HFFc6 (cell line): ENCODE measurements at regions not wholly inside any gene's neighbourhood (a gene's known extent, or its start where the extent isn't known, plus 50 kb on each side); places are given as distances from the start of the nearest gene placed in this dataset.

Source experiments
- DNase-seq: peaks from one replicate; pipeline ENCODE4 v3.0.0-alpha.2; 2018
- H3K27ac Mint-ChIP-seq: 2 replicates; pipeline ENCODE4 v1.8.0; 2020; ENCODE audit warnings: mild to moderate bottlenecking, mixed read lengths
- H3K27me3 Mint-ChIP-seq: 2 replicates; pipeline ENCODE4 v1.8.0; 2021; ENCODE audit warnings: mild to moderate bottlenecking, moderate library complexity, mixed read lengths; ENCODE audit not compliant: insufficient read depth
- H3K36me3 Mint-ChIP-seq: 2 replicates; pipeline ENCODE4 v1.8.0; 2021; ENCODE audit warnings: low read depth, mixed read lengths
- H3K4me1 Mint-ChIP-seq: 2 replicates; pipeline ENCODE4 v1.8.0; 2020; ENCODE audit warnings: low read depth, mixed read lengths
- H3K4me3 Mint-ChIP-seq: 2 replicates; pipeline ENCODE4 v1.8.0; 2020; ENCODE audit warnings: mild to moderate bottlenecking, moderate library complexity, mixed read lengths
- H3K9me3 Mint-ChIP-seq: 2 replicates; pipeline ENCODE4 v1.8.0; 2020; ENCODE audit warnings: mild to moderate bottlenecking, mixed read lengths
- TF ChIP-seq, protein P1 (sequence below): fragments of 200-600 bp; sonication (generic); IDR thresholded peaks from 2 replicates; pipeline ENCODE4 v1.5.0; 2021; ENCODE audit warnings: antibody characterized with exemption, mild to moderate bottlenecking

DNA sequence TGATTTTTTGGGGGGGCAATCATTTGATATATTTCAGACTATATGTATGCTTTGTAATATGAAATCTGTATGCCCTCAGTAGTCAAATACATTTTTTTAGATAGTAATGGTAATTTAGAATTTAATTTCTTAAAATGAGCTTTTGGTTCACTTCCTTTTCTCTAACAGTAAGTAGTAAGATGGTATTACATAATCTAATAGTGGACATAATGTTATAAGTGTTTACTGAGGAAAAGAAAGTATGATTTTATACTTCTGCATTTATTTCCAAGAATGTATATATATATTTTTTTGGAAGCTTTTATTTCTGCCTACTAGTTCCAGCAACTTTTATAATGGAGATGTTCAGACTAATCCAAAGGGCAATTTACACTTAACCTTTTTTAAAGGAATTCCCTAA, 1450.7 kb upstream of the TENM3 start:
- no peak for DNase-seq
- Mint-ChIP-seq H3K36me3 (no peaks in the 10 kb centered on the region), H3K4me1 (no peaks in the 10 kb centered on the region), H3K27me3 (no peaks in the 10 kb centered on the region; the same call in 1 of the 2 replicates), H3K9me3 (peaks cover 15% of the 10 kb centered on the region), H3K27ac (no peak overlapping the region), H3K4me3 (no peak overlapping the region)
- TF ChIP-seq, protein P1, sequence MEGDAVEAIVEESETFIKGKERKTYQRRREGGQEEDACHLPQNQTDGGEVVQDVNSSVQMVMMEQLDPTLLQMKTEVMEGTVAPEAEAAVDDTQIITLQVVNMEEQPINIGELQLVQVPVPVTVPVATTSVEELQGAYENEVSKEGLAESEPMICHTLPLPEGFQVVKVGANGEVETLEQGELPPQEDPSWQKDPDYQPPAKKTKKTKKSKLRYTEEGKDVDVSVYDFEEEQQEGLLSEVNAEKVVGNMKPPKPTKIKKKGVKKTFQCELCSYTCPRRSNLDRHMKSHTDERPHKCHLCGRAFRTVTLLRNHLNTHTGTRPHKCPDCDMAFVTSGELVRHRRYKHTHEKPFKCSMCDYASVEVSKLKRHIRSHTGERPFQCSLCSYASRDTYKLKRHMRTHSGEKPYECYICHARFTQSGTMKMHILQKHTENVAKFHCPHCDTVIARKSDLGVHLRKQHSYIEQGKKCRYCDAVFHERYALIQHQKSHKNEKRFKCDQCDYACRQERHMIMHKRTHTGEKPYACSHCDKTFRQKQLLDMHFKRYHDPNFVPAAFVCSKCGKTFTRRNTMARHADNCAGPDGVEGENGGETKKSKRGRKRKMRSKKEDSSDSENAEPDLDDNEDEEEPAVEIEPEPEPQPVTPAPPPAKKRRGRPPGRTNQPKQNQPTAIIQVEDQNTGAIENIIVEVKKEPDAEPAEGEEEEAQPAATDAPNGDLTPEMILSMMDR = no peak

DNA sequence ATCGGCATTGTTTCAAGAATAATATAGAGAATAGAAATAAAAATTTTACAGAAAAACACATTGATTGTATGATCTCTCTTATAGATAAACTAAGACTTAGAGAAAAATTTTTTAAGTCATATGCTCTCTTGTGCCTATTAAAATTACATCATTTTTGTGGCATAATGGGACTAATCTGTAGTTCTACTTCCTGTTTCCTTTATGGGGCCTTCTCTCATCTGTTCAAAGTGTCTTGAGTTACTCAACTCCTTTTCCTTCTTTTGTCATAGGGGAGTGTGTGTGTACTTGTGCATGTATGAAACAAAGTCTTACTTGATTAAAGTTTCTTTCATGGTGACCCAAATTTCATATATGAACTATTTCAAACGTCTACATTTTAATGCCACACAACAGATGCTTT, 1448.9 kb upstream of the TENM3 start:
- H3K9me3 Mint-ChIP-seq = peaks cover 10% of the 10 kb centered on the region; the same call in 1 of the 2 replicates
- H3K36me3 Mint-ChIP-seq = no peaks in the 10 kb centered on the region
- no peak for DNase-seq
- TF ChIP-seq, protein P1 = no peak
- H3K27me3 Mint-ChIP-seq = no peaks in the 10 kb centered on the region; the same call in 1 of the 2 replicates
- H3K4me3 Mint-ChIP-seq = no peak overlapping the region
- no peak overlapping the region for H3K27ac Mint-ChIP-seq
- no peaks in the 10 kb centered on the region for H3K4me1 Mint-ChIP-seq

DNA sequence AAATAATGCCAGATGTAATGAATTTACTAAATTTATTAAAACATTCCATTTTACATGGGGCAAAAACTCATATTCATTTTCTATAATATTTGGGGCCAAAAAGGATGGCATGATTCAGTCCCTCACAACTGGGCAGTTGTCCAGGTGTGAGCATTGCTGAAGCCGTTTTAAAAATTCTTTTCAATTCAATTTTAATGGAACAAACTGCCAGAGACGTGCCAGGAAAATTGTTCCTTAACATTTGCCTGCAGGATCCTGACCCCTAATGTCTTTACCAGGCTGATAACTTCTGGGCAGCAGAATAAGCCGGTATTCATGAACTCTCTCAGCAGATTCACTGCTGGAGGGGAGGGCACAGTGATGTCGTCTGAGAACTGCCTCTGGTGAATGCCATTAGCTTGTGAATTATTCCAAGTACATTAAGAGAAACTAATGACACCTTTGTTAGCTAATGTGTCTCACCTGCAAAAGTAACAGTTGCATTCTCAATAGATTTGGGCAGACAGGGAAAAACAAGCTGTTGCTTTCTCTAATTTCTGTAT, 1445.1 kb upstream of the TENM3 start:
- Mint-ChIP-seq H3K27ac (no peak overlapping the region), H3K4me1 (no peaks in the 10 kb centered on the region), H3K27me3 (no peaks in the 10 kb centered on the region; the same call in 1 of the 2 replicates), H3K9me3 (peaks cover 10% of the 10 kb centered on the region; the same call in 1 of the 2 replicates), H3K4me3 (no peak overlapping the region), H3K36me3 (no peaks in the 10 kb centered on the region)
- TF ChIP-seq, protein P1 = no peak
- no peak for DNase-seq

DNA sequence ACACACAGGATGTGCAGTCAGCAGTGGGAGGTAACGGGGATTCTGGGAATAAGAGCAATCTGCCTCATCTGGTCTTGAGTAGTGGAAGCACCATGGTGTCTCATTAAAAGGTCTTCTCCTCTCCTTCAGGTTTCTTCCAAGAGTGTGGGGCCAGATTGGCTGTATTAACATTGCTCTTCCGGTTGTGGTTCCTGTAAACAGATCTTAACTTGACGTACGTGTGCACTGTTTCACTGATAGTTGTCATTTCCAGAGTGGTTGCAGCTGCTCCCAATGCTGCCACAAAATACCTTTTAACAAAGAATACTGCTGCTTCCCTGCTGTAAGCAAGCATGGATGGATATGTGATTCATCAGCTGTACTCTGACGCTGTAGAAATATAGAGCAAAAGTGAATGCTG, 1443.4 kb upstream of the TENM3 start:
- no peak overlapping the region for H3K27ac Mint-ChIP-seq
- TF ChIP-seq, protein P1 = no peak
- H3K36me3 Mint-ChIP-seq = no peaks in the 10 kb centered on the region
- no peak overlapping the region for H3K4me3 Mint-ChIP-seq
- no peaks in the 10 kb centered on the region; the same call in 1 of the 2 replicates for H3K27me3 Mint-ChIP-seq
- DNase-seq = no peak
- H3K4me1 Mint-ChIP-seq = no peaks in the 10 kb centered on the region
- H3K9me3 Mint-ChIP-seq = peaks cover 10% of the 10 kb centered on the region; the same call in 1 of the 2 replicates

DNA sequence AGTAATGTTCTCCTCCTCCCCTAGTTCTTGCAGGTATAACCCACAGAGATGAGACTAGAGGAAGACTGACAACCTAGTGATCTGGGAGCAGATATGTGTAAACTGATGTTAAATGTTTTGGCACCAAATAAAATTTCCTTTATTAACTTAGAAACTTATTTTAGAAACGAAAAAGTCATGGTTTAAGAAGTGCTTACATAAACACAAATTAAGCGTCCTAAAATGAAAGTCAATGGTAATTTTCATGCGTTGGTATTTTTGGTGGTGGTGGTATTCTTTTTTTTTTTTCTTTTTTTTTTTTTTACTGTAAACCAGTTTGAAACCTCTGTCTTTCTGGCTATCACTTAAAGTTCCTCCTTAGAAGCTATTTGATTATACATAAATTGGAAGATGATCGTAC, 1438.1 kb upstream of the TENM3 start:
- DNase-seq = no peak
- H3K4me1 Mint-ChIP-seq = no peaks in the 10 kb centered on the region
- H3K27me3 Mint-ChIP-seq = no peaks in the 10 kb centered on the region
- H3K27ac Mint-ChIP-seq = no peak overlapping the region
- H3K36me3 Mint-ChIP-seq = no peaks in the 10 kb centered on the region
- no peak overlapping the region for H3K4me3 Mint-ChIP-seq
- TF ChIP-seq, protein P1 = no peak
- H3K9me3 Mint-ChIP-seq = no peaks in the 10 kb centered on the region

DNA sequence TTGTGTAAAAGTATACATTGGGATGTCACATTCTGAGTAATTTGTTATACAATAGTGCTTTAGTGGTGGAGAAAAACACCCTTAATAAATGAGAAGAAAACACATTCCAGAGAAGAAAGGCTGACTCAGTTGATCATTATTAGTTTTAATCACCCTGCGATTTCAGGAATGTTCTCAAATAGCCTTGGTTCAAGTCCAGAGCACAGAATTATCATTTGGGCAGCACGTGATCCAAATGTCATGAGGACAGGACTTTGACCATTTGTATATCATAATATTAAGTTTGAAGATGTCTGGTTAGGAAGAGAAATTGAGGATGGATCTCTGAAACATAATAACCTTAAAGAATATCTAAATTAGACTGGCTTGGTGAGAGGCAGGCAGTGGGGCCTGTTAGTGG, 1434.3 kb upstream of the TENM3 start:
- TF ChIP-seq, protein P1 = no peak
- H3K27me3 Mint-ChIP-seq = no peaks in the 10 kb centered on the region
- H3K4me1 Mint-ChIP-seq = no peaks in the 10 kb centered on the region
- H3K4me3 Mint-ChIP-seq = no peak overlapping the region
- DNase-seq = no peak
- H3K9me3 Mint-ChIP-seq = no peaks in the 10 kb centered on the region
- no peaks in the 10 kb centered on the region for H3K36me3 Mint-ChIP-seq
- no peak overlapping the region for H3K27ac Mint-ChIP-seq
